ENCODE measurements at regions not wholly inside any gene's neighbourhood (a gene's known extent, or its start where the extent isn't known, plus 50 kb on each side); places are given as distances from the start of the nearest gene placed in this dataset.

GRCh38 chr6:125370343-125370742, 68.6 kb upstream of the HDDC2 start:
- Histone ChIP-seq H2AFZ (ENCODE audit: low read depth, low read length) (no peak overlapping the region), H3K27me3 (ENCODE audit: control insufficient read depth in 2 of 2, insufficient read depth in 2 of 2, low read length in 2 of 2) (peaks cover 9 to 18% of the 10 kb centered on the region in 2 experiments), H3K9me1 (replicated peaks; ENCODE audit: control insufficient read depth, extremely low read depth, insufficient read depth, low read length) (no peaks in the 10 kb centered on the region), H3K4me2 (ENCODE audit: insufficient read depth, low read length) (no peak overlapping the region), H4K20me1 (replicated peaks; ENCODE audit: control insufficient read depth, extremely low read depth, insufficient read depth, low read length) (no peaks in the 10 kb centered on the region), H3K27ac (ENCODE audit: insufficient read depth, low read depth, low read length) (no peak overlapping the region), H3K4me1 (ENCODE audit: control insufficient read depth, extremely low read depth, insufficient read depth, low read length) (no peaks in the 10 kb centered on the region), H3K9ac (replicated peaks; ENCODE audit: extremely low read depth, insufficient read depth, low read length) (no peak overlapping the region), H3K36me3 (ENCODE audit: control insufficient read depth in 2 of 2, extremely low read depth in 1 of 2, insufficient read depth in 2 of 2, low read length in 2 of 2) (no peaks in the 10 kb centered on the region), H3K4me3 (replicated peaks in 1 of 3; ENCODE audit: insufficient read depth in 1 of 3, low read depth in 1 of 3, low read length in 3 of 3) (no peak overlapping the region), H3K9me3 (replicated peaks; ENCODE audit: control insufficient read depth, insufficient read depth, low read length) (no peaks in the 10 kb centered on the region), H3K79me2 (ENCODE audit: control insufficient read depth, insufficient read depth, low read length) (no peaks in the 10 kb centered on the region)
- dilution Hi-C loops (cut with MboI; ENCODE audit: extremely low pct_ligation_motif_present, low sequenced_read_pairs) (no loop called here), intact Hi-C loops (cut with micrococcal nuclease) (no loop called here)
- no TSS peak for BruUV-seq (replicated peaks)
- ChIA-PET CTCF (interaction anchor here (1.2 kb wide), 1 partner anchor 10 kb away, joined by 4 read pairs; no protein-coding TSS in a partner anchor), POLR2A (no interaction called here)
- DNase-seq (ENCODE audit: low read depth, low spot score) (no peak), FAIRE-seq (no peak)
- no peak for TF ChIP-seq FOS (IDR thresholded peaks at IDR 0.05; ENCODE audit: borderline replicate concordance, insufficient read depth, low read length)
- TF ChIP-seq GATA2 (IDR thresholded peaks at IDR 0.05; ENCODE audit: insufficient read depth, insufficient read length, low read depth, low read length): no peak
- no peak for TF ChIP-seq MYC (IDR thresholded peaks at IDR 0.05; ENCODE audit: low read depth, low read length)
- TF ChIP-seq, protein P1, sequence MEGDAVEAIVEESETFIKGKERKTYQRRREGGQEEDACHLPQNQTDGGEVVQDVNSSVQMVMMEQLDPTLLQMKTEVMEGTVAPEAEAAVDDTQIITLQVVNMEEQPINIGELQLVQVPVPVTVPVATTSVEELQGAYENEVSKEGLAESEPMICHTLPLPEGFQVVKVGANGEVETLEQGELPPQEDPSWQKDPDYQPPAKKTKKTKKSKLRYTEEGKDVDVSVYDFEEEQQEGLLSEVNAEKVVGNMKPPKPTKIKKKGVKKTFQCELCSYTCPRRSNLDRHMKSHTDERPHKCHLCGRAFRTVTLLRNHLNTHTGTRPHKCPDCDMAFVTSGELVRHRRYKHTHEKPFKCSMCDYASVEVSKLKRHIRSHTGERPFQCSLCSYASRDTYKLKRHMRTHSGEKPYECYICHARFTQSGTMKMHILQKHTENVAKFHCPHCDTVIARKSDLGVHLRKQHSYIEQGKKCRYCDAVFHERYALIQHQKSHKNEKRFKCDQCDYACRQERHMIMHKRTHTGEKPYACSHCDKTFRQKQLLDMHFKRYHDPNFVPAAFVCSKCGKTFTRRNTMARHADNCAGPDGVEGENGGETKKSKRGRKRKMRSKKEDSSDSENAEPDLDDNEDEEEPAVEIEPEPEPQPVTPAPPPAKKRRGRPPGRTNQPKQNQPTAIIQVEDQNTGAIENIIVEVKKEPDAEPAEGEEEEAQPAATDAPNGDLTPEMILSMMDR (IDR thresholded peaks at IDR 0.05; ENCODE audit: extremely low read depth in 1 of 2, insufficient read depth in 1 of 2, low read depth in 1 of 2, low read length in 2 of 2): no peak
- no peak for TF ChIP-seq EZH2 (IDR thresholded peaks at IDR 0.05; ENCODE audit: borderline replicate concordance, low read depth, low read length, severe bottlenecking)
- no peak for TF ChIP-seq POLR2A (IDR thresholded peaks at IDR 0.05; ENCODE audit: low read depth, low read length)
- TF ChIP-seq POLR2AphosphoS5 (IDR thresholded peaks at IDR 0.05; ENCODE audit: insufficient read depth, low read depth, low read length): no peak
- TF ChIP-seq, protein P2, sequence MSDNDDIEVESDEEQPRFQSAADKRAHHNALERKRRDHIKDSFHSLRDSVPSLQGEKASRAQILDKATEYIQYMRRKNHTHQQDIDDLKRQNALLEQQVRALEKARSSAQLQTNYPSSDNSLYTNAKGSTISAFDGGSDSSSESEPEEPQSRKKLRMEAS (IDR thresholded peaks at IDR 0.05; ENCODE audit: insufficient read depth, insufficient read length): no peak
- no peak for TF ChIP-seq JUN (IDR thresholded peaks at IDR 0.05; ENCODE audit: borderline replicate concordance, insufficient read depth, insufficient read length, low read depth)

All from endothelial cell of umbilical vein (primary cell).